Panc1 (cell line): ENCODE measurements at regions not wholly inside any gene's neighbourhood (a gene's known extent, or its start where the extent isn't known, plus 50 kb on each side); places are given as distances from the start of the nearest gene placed in this dataset.

Experiments used
- CTCF ChIP-seq: fragments of 450-650 bp; IDR thresholded peaks from 2 replicates; pipeline ENCODE4 v1.5.1; 2017; ENCODE audit warnings: mild to moderate bottlenecking
- POLR2AphosphoS5 ChIP-seq: IDR thresholded peaks from 2 replicates; pipeline ENCODE4 v1.6.1; 2012; ENCODE audit warnings: mild to moderate bottlenecking, low read depth, low read length, moderate library complexity

- TF ChIP-seq CTCF (no peak), POLR2AphosphoS5 (no peak)
Observed at GRCh38 chr4:126894963-126895362, 737.8 kb upstream of the INTU start.
